Right lobe of liver (tissue), 4 donors: ENCODE measurements at regions not wholly inside any gene's neighbourhood (a gene's known extent, or its start where the extent isn't known, plus 50 kb on each side); places are given as distances from the start of the nearest gene placed in this dataset.

Experiments
- POLR2A ChIP-seq: fragments of 450-650 bp; IDR thresholded peaks from one replicate; pipeline ENCODE4 v1.6.1; 2017; ENCODE audit warnings: antibody characterized with exemption, mild to moderate bottlenecking
- TF ChIP-seq, protein P1 (sequence below), 4 donors: fragments of 200-600 bp in 3 of 4; fragments of 450-650 bp in 1 of 4; IDR thresholded peaks; one replicate each; pipeline versions ENCODE4 v1.5.1 to v1.8.0; 2016 to 2022; ENCODE audit warnings: antibody characterized with exemption in 4 of 4, mild to moderate bottlenecking in 2 of 4
- donor health status: DM: no; HTN: no; CAD: no.
- donor health status: DM: no; HTN: no; CAD: no.
- donor health status: DM: no; HTN: yes; CAD: no.

- TF ChIP-seq, protein P1, sequence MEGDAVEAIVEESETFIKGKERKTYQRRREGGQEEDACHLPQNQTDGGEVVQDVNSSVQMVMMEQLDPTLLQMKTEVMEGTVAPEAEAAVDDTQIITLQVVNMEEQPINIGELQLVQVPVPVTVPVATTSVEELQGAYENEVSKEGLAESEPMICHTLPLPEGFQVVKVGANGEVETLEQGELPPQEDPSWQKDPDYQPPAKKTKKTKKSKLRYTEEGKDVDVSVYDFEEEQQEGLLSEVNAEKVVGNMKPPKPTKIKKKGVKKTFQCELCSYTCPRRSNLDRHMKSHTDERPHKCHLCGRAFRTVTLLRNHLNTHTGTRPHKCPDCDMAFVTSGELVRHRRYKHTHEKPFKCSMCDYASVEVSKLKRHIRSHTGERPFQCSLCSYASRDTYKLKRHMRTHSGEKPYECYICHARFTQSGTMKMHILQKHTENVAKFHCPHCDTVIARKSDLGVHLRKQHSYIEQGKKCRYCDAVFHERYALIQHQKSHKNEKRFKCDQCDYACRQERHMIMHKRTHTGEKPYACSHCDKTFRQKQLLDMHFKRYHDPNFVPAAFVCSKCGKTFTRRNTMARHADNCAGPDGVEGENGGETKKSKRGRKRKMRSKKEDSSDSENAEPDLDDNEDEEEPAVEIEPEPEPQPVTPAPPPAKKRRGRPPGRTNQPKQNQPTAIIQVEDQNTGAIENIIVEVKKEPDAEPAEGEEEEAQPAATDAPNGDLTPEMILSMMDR (IDR thresholded peaks at IDR 0.05): no peak
- no peak for TF ChIP-seq POLR2A
These were observed 174.0 kb upstream of the PPP2R2B start for GRCh38 chr5:147052519-147052918.
